PC-9 (cell line): ENCODE measurements at regions not wholly inside any gene's neighbourhood (a gene's known extent, or its start where the extent isn't known, plus 50 kb on each side); places are given as distances from the start of the nearest gene placed in this dataset.

Experiments
- BruUV-seq: library from RNA; stranded (reverse); fragments of 400-500 nt; replicated peaks from 2 replicates; lab custom pipeline; 2021; lab: Mats Ljungman, UMichigan
- CTCF ChIA-PET: fragments of 300-600 bp; sonication (Branson Sonifier 250); formaldehyde crosslinking; loops from one replicate; lab custom pipeline; 2022; ENCODE audit warnings: antibody characterized with exemption; lab: Charles Lee
- POLR2A ChIA-PET: fragments of 300-600 bp; sonication (Branson Sonifier 250); formaldehyde crosslinking; loops from one replicate; lab custom pipeline; 2022; ENCODE audit warnings: antibody characterized with exemption; ENCODE audit not compliant: unreplicated experiment; lab: Charles Lee
- DNase-seq, 2 experiments: peaks; one replicate each; pipeline versions ENCODE4 v3.0.0 to v3.0.0-alpha.2; 2015 to 2022; ENCODE audit warnings: mixed read lengths in 1 of 2
- H2AFZ ChIP-seq: fragments of 200-600 bp; sonication (generic); 2 replicates; pipeline ENCODE4 v1.8.1; 2017; ENCODE audit warnings: antibody characterized with exemption
- H3F3A ChIP-seq: fragments of 200-600 bp; sonication (generic); 2 replicates; pipeline ENCODE4 v1.8.1; 2017; ENCODE audit warnings: antibody characterized with exemption, mild to moderate bottlenecking, low read depth; ENCODE audit not compliant: insufficient read depth
- H3K27ac ChIP-seq: fragments of 200-600 bp; sonication (generic); 2 replicates; pipeline ENCODE4 v1.6.1; 2016; ENCODE audit warnings: mixed run types
- H3K27me3 ChIP-seq: fragments of 200-600 bp; sonication (generic); 2 replicates; pipeline ENCODE4 v1.6.1; 2016; ENCODE audit warnings: low read depth, mixed run types; ENCODE audit not compliant: insufficient read depth
- H3K36me3 ChIP-seq: fragments of 200-600 bp; sonication (generic); 2 replicates; pipeline ENCODE4 v1.6.1; 2016; ENCODE audit warnings: low read depth, mixed run types
- H3K4me1 ChIP-seq: fragments of 200-600 bp; sonication (generic); replicated peaks from 2 replicates; pipeline ENCODE4 v1.6.1; 2016; ENCODE audit warnings: mixed run types; ENCODE audit not compliant: insufficient read depth
- H3K4me2 ChIP-seq: fragments of 200-600 bp; sonication (generic); 2 replicates; pipeline ENCODE4 v1.6.1; 2017; ENCODE audit warnings: mixed run types
- H3K4me3 ChIP-seq: fragments of 200-600 bp; sonication (generic); 2 replicates; pipeline ENCODE4 v1.6.1; 2016; ENCODE audit warnings: mixed run types
- H3K79me2 ChIP-seq: fragments of 200-600 bp; sonication (generic); 2 replicates; pipeline ENCODE4 v1.6.1; 2017; ENCODE audit warnings: low read depth, mixed run types
- H3K9me2 ChIP-seq: fragments of 200-600 bp; sonication (generic); 2 replicates; pipeline ENCODE4 v1.8.1; 2017; ENCODE audit warnings: mild to moderate bottlenecking; ENCODE audit not compliant: insufficient read depth
- H3K9me3 ChIP-seq: fragments of 200-600 bp; sonication (generic); 2 replicates; pipeline ENCODE4 v1.8.1; 2016; ENCODE audit warnings: low read depth; ENCODE audit not compliant: insufficient read depth
- H4K20me1 ChIP-seq: fragments of 200-600 bp; sonication (generic); 2 replicates; pipeline ENCODE4 v1.8.1; 2017; ENCODE audit not compliant: insufficient read depth
- CTCF ChIP-seq: fragments of 200-600 bp; sonication (generic); conservative IDR thresholded peaks from 2 replicates; pipeline ENCODE4 v1.6.1; 2017; ENCODE audit warnings: mixed run types, antibody characterized with exemption, mild to moderate bottlenecking, moderate library complexity
- EZH2 ChIP-seq: fragments of 200-600 bp; sonication (generic); IDR thresholded peaks from 2 replicates; pipeline ENCODE4 v1.8.0; 2017; ENCODE audit warnings: antibody characterized with exemption, low read depth
- intact Hi-C: fragments of 100-400 bp; cut with micrococcal nuclease; formaldehyde crosslinking; loops from one replicate; pipeline ENCODE4 v1.10.0; 2022; ENCODE audit not compliant: unreplicated experiment

GRCh38 chr15:70562906-70563305, 200.5 kb downstream of the UACA start:
- H3K9me3 ChIP-seq, result no peaks in the 10 kb centered on the region
- H3K9me2 ChIP-seq, result no peaks in the 10 kb centered on the region
- H3K4me1 ChIP-seq, result no peaks in the 10 kb centered on the region
- H3K27ac ChIP-seq, result no peak overlapping the region
- ChIA-PET POLR2A (no interaction called here), CTCF (interaction anchor here (0.6 to 0.7 kb wide), 2 partner anchors 87 to 382 kb away, joined by 3 to 4 read pairs; no protein-coding TSS in a partner anchor)
- H3K79me2 ChIP-seq, result no peaks in the 10 kb centered on the region
- DNase-seq, result no peak
- H3K4me2 ChIP-seq, result no peak overlapping the region
- H2AFZ ChIP-seq, result no peak overlapping the region
- no peaks in the 10 kb centered on the region for H3K27me3 ChIP-seq
- no peak overlapping the region for H3K4me3 ChIP-seq
- H3K36me3 ChIP-seq, result no peaks in the 10 kb centered on the region
- intact Hi-C loops, result no loop called here
- TF ChIP-seq CTCF (no peak), EZH2 (no peak)
- no TSS peak for BruUV-seq
- H3F3A ChIP-seq, result no peaks in the 10 kb centered on the region
- no peaks in the 10 kb centered on the region for H4K20me1 ChIP-seq

- H3K9me2 ChIP-seq, result no peaks in the 10 kb centered on the region
- CTCF ChIA-PET, result no interaction called here
- no TSS peak for BruUV-seq
- no peak overlapping the region for H2AFZ ChIP-seq
- intact Hi-C loops, result no loop called here
- H3K4me2 ChIP-seq, result no peak overlapping the region
- POLR2A ChIA-PET, result no interaction called here
- no peaks in the 10 kb centered on the region for H3K79me2 ChIP-seq
- H3K4me1 ChIP-seq, result no peaks in the 10 kb centered on the region
- no peak for DNase-seq
- H3K27ac ChIP-seq, result no peak overlapping the region
- no peak overlapping the region for H3K4me3 ChIP-seq
- H3F3A ChIP-seq, result no peaks in the 10 kb centered on the region
- H3K9me3 ChIP-seq, result no peaks in the 10 kb centered on the region
- no peaks in the 10 kb centered on the region for H3K36me3 ChIP-seq
- no peaks in the 10 kb centered on the region for H4K20me1 ChIP-seq
- TF ChIP-seq CTCF, result no peak
- TF ChIP-seq EZH2, result no peak
- no peaks in the 10 kb centered on the region for H3K27me3 ChIP-seq
Measured at GRCh38 chr15:70561885-70562284, 201.5 kb downstream of the UACA start.

DNA sequence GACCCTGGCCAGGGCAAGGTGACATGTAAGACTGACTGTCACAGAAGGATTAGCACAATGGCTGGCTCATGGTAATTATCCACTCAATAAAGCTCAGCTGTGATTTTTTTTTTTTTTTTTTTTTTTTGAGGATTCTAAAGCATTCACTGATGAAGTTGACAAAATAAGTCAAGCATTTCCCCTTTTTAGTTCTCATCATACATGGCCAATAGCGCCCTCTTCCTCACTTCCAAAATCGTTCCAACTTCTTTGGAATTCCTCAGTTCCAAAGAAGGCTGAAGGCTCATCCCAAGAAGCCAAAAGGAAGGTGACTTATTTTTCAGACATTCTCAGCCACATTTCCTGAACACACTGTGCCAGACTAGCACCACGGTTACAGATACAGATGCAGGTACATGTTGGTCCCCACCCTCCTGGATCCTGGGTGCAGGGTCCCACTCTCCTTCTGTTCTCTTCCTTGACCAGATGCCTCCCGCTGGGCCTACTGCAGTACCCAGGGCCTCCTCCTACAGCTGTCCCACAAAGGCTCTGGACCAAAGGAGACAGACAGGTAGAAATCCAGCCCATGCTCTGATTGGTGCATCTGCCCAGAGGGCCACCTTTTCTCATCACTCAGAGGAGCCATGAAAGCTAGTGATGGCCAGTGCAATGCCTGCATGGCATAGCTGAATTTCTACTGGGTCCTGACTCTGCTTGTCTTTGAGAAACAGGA, 202.6 kb downstream of the UACA start:
- Histone ChIP-seq H3K27me3 (no peaks in the 10 kb centered on the region), H4K20me1 (no peaks in the 10 kb centered on the region), H3K4me2 (no peak overlapping the region), H3K36me3 (no peaks in the 10 kb centered on the region), H3K4me1 (no peaks in the 10 kb centered on the region), H2AFZ (no peak overlapping the region), H3K9me3 (no peaks in the 10 kb centered on the region), H3F3A (no peaks in the 10 kb centered on the region), H3K9me2 (no peaks in the 10 kb centered on the region), H3K4me3 (no peak overlapping the region), H3K79me2 (no peaks in the 10 kb centered on the region), H3K27ac (no peak overlapping the region)
- BruUV-seq, result no TSS peak
- CTCF ChIA-PET, result no interaction called here
- DNase-seq, result no peak
- TF ChIP-seq CTCF, result no peak
- POLR2A ChIA-PET, result no interaction called here
- intact Hi-C loops, result no loop called here
